Transverse colon (tissue), 4 donors: ENCODE measurements at regions not wholly inside any gene's neighbourhood (a gene's known extent, or its start where the extent isn't known, plus 50 kb on each side); places are given as distances from the start of the nearest gene placed in this dataset.

Source experiments
- DNase-seq: peaks from one replicate; pipeline ENCODE4 v3.0.0-alpha.2; 2019
- H3K27ac ChIP-seq, 4 donors: fragments of 200-600 bp; sonication (generic); 2 replicates each; pipeline ENCODE4 v1.5.1; 2016 to 2018; ENCODE audit warnings: inconsistent platforms in 4 of 4
- H3K27me3 ChIP-seq: fragments of 200-600 bp; sonication (generic); 2 replicates; pipeline ENCODE4 v1.5.1; 2017; ENCODE audit warnings: inconsistent platforms
- H3K36me3 ChIP-seq, 4 donors: fragments of 200-600 bp; sonication (generic); 2 replicates each; pipeline ENCODE4 v1.5.1; 2017 to 2019; ENCODE audit warnings: inconsistent platforms in 4 of 4
- H3K4me1 ChIP-seq, 4 donors: fragments of 200-600 bp; sonication (generic); 2 replicates each; pipeline ENCODE4 v1.5.1; 2017 to 2020; ENCODE audit warnings: inconsistent platforms in 4 of 4
- H3K4me3 ChIP-seq, 4 donors: fragments of 200-600 bp; sonication (generic); 1 replicate in 1 of 4; 2 replicates in 3 of 4; pipeline versions ENCODE4 v1.5.1 to v1.6.1; 2017 to 2019; ENCODE audit warnings: inconsistent platforms in 4 of 4
- H3K9me3 ChIP-seq, 2 donors: fragments of 200-600 bp; sonication (generic); 2 replicates each; pipeline ENCODE4 v1.5.1; 2017 to 2019; ENCODE audit warnings: inconsistent platforms in 2 of 2
- CTCF ChIP-seq, 5 experiments: fragments of 200-600 bp in 3 of 5; fragments of 450-650 bp in 2 of 5; sonication (generic) in 3 of 5; IDR thresholded peaks; 1 replicate in 2 of 5; 2 replicates in 3 of 5; pipeline ENCODE4 v1.5.1; 2016 to 2017; ENCODE audit warnings: antibody characterized with exemption in 5 of 5, inconsistent platforms in 3 of 5, mild to moderate bottlenecking in 2 of 5, moderate library complexity in 1 of 5
- EP300 ChIP-seq: sonication (generic); formaldehyde crosslinking; IDR thresholded peaks from one replicate; pipeline ENCODE4 v1.6.1; 2017; ENCODE audit warnings: antibody characterized with exemption, low read depth
- POLR2A ChIP-seq: fragments of 450-650 bp; IDR thresholded peaks from one replicate; pipeline ENCODE4 v1.6.1; 2016; ENCODE audit warnings: antibody characterized with exemption, mild to moderate bottlenecking, moderate library complexity
- POLR2AphosphoS5 ChIP-seq, 3 donors: sonication (generic); formaldehyde crosslinking; IDR thresholded peaks; one replicate each; pipeline ENCODE4 v1.6.1; 2016; ENCODE audit warnings: antibody characterized with exemption in 3 of 3
- WGBS, 2 donors: methylation state at CpG; one replicate each; pipeline ENCODE4 v1.1.5; 2018; ENCODE audit warnings: low coverage in 1 of 2; 5-methylcytosine and 5-hydroxymethylcytosine counted together
- in situ Hi-C, 4 donors: fragments of 200-750 bp; cut with MboI; loops; one replicate each; pipeline versions ENCODE4 v1.15.0 to v1.15.1; 2017; ENCODE audit warnings: low sequenced_read_pairs in 3 of 4, low pct_ligation_motif_present in 1 of 4, low pct_unique_long_range_greater_than_20kb in 1 of 4
- intact Hi-C: fragments of 100-400 bp; cut with DNase I; formaldehyde crosslinking; loops from one replicate; pipeline ENCODE4 v1.15.1; 2023; ENCODE audit warnings: low total_unique reads

GRCh38 chr7:26525398-26526264, 234.0 kb downstream of the SNX10 start:
- DNase-seq: peak; percentile 28
- H3K36me3 ChIP-seq: no peaks in the 10 kb centered on the region
- in situ Hi-C loops (no loop called here), intact Hi-C loops (no loop called here)
- no peak overlapping the region for H3K27ac ChIP-seq
- no peak for TF ChIP-seq CTCF (IDR thresholded peaks at IDR 0.05)
- TF ChIP-seq POLR2AphosphoS5 (IDR thresholded peaks at IDR 0.05): no peak
- TF ChIP-seq EP300: no peak
- no peak for TF ChIP-seq POLR2A
- H3K9me3 ChIP-seq: no peaks in the 10 kb centered on the region
- WGBS, 2 donors: 31 to 43% methylated on average over 7 to 16 of the region's 16 CpGs
- no peak overlapping the region for H3K4me3 ChIP-seq
- H3K4me1 ChIP-seq: no peaks in the 10 kb centered on the region
- peaks cover 3% of the 10 kb centered on the region for H3K27me3 ChIP-seq

- intact Hi-C loops (no loop called here), in situ Hi-C loops (no loop called here)
- peaks cover 3% of the 10 kb centered on the region for H3K27me3 ChIP-seq
- H3K36me3 ChIP-seq: no peaks in the 10 kb centered on the region
- no peak overlapping the region for H3K4me3 ChIP-seq
- WGBS, 2 donors: 32 to 33% methylated on average over 3 to 4 of the region's 4 CpGs
- H3K27ac ChIP-seq: no peak overlapping the region
- no peaks in the 10 kb centered on the region for H3K9me3 ChIP-seq
- no peak for TF ChIP-seq POLR2AphosphoS5 (IDR thresholded peaks at IDR 0.05)
- no peak for TF ChIP-seq EP300
- TF ChIP-seq CTCF (IDR thresholded peaks at IDR 0.05): no peak
- TF ChIP-seq POLR2A: no peak
- no peaks in the 10 kb centered on the region for H3K4me1 ChIP-seq
- no peak for DNase-seq
Measured at GRCh38 chr7:26526265-26526587, 234.6 kb downstream of the SNX10 start.

- H3K4me1 ChIP-seq: peaks cover 0 to 14% (median 0%) of the 10 kb centered on the region in 4 donors
- H3K4me3 ChIP-seq: no peak overlapping the region
- H3K27ac ChIP-seq: no peak overlapping the region
- DNase-seq: no peak
- TF ChIP-seq POLR2AphosphoS5 (IDR thresholded peaks at IDR 0.05) (no peak), POLR2A (no peak), EP300 (no peak), CTCF (IDR thresholded peaks at IDR 0.05) (no peak)
- H3K27me3 ChIP-seq: peaks cover 3% of the 10 kb centered on the region
- H3K9me3 ChIP-seq: no peaks in the 10 kb centered on the region
- WGBS, 2 donors: 82 to 83% methylated on average over 1 of the region's 1 CpG
- in situ Hi-C loops (no loop called here), intact Hi-C loops (no loop called here)
- no peaks in the 10 kb centered on the region for H3K36me3 ChIP-seq
Measured at GRCh38 chr7:26531926-26532325, 240.3 kb downstream of the SNX10 start.

DNA sequence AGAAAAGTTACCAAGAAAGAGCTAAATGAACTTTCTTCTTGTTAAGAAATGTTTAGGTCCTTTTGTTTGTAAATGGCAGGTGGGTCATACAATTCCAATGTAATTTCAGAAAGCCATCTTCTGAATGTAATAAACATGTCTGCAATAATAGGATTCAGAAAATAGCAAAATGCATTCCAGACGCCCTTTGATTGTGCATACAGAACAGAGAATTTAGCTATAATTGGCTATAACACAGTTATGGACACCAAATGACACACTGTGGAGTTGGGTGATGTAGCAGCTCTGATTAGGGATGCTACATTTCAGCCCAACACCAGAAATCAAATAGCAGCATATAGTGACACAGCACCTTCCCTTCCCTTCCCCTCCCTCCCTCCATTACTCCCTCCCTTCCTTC, 240.8 kb downstream of the SNX10 start:
- TF ChIP-seq EP300: no peak
- TF ChIP-seq POLR2AphosphoS5 (IDR thresholded peaks at IDR 0.05): no peak
- TF ChIP-seq CTCF (IDR thresholded peaks at IDR 0.05): no peak
- no peak for TF ChIP-seq POLR2A
- Histone ChIP-seq H3K36me3 (no peaks in the 10 kb centered on the region), H3K27ac (no peak overlapping the region), H3K4me3 (no peak overlapping the region), H3K4me1 (peaks cover 0 to 14% (median 0%) of the 10 kb centered on the region in 4 donors), H3K27me3 (peaks cover 3% of the 10 kb centered on the region), H3K9me3 (no peaks in the 10 kb centered on the region)
- in situ Hi-C loops (no loop called here), intact Hi-C loops (no loop called here)
- DNase-seq: no peak
- WGBS, 2 donors: 56 to 81% methylated on average over 1 of the region's 1 CpG
